Vagina (tissue), 2 donors: ENCODE measurements at regions not wholly inside any gene's neighbourhood (a gene's known extent, or its start where the extent isn't known, plus 50 kb on each side); places are given as distances from the start of the nearest gene placed in this dataset.

Source experiments
- CTCF ChIP-seq, 3 experiments: fragments of 450-650 bp in 2 of 3; fragments of 200-600 bp in 1 of 3; sonication (generic) in 1 of 3; IDR thresholded peaks; one replicate each; pipeline ENCODE4 v1.5.1; 2017 to 2019; ENCODE audit warnings: antibody characterized with exemption in 3 of 3, mild to moderate bottlenecking in 2 of 3, moderate library complexity in 2 of 3
- POLR2AphosphoS5 ChIP-seq, 2 donors: sonication (generic); formaldehyde crosslinking; IDR thresholded peaks; one replicate each; pipeline ENCODE4 v1.9.0; 2017; ENCODE audit warnings: antibody characterized with exemption in 2 of 2, mild to moderate bottlenecking in 2 of 2, low read depth in 1 of 2; ENCODE audit not compliant: insufficient read depth in 1 of 2

GRCh38 chr3:109818081-109818480 lies 480.7 kb upstream of the DPPA4 start:
- TF ChIP-seq CTCF (IDR thresholded peaks at IDR 0.05): no peak
- TF ChIP-seq POLR2AphosphoS5 (IDR thresholded peaks at IDR 0.05; ENCODE audit: insufficient read depth in 1 of 2, low read depth in 1 of 2): no peak
